Activated T-helper 17 cell treated with anti-CD3 and anti-CD28 coated beads, Interleukin-2, amount 50 U/mL, for 72 hours (primary cell): ENCODE measurements at regions not wholly inside any gene's neighbourhood (a gene's known extent, or its start where the extent isn't known, plus 50 kb on each side); places are given as distances from the start of the nearest gene placed in this dataset.
"Not testable (repeated sequence)": the region's sequence is repeated elsewhere in the genome, so short reads cannot be mapped to it uniquely, and the experiment has no call there.

Experiments used
- ATAC-seq: fragments of 150-1000 bp; cut with Tn5 transposase; replicated peaks from 2 replicates; pipeline ENCODE4 v1.10.0; 2021; ENCODE audit warnings: mild to moderate bottlenecking, moderate library complexity
- H3K27ac Mint-ChIP-seq: one replicate; pipeline ENCODE4 v1.8.0; 2022; ENCODE audit warnings: mixed read lengths
- H3K27me3 Mint-ChIP-seq: one replicate; pipeline ENCODE4 v1.8.0; 2022; ENCODE audit warnings: mixed read lengths
- H3K36me3 Mint-ChIP-seq: one replicate; pipeline ENCODE4 v1.8.0; 2022; ENCODE audit warnings: low read depth, mild to moderate bottlenecking, mixed read lengths
- H3K4me1 Mint-ChIP-seq: one replicate; pipeline ENCODE4 v1.8.0; 2022; ENCODE audit warnings: mixed read lengths
- H3K4me3 Mint-ChIP-seq: one replicate; pipeline ENCODE4 v1.8.0; 2022; ENCODE audit warnings: mild to moderate bottlenecking, mixed read lengths
- H3K9me3 Mint-ChIP-seq: one replicate; pipeline ENCODE4 v1.8.0; 2022; ENCODE audit warnings: mixed read lengths

GRCh38 chr6:27831434-27832081, 80.6 kb downstream of the OR2B2 start:
- not testable (repeated sequence) for H3K27me3 Mint-ChIP-seq, H3K9me3 Mint-ChIP-seq
- Mint-ChIP-seq H3K4me1 (peaks cover 27% of the 10 kb centered on the region), H3K36me3 (peaks cover 20% of the 10 kb centered on the region), H3K27ac (peak overlapping the region; percentile 91), H3K4me3 (peak overlapping the region; percentile 91)
- peak; percentile 91 for ATAC-seq

- H3K36me3 Mint-ChIP-seq, result peaks cover 14% of the 10 kb centered on the region
- peaks cover 21% of the 10 kb centered on the region for H3K4me1 Mint-ChIP-seq
- H3K27ac Mint-ChIP-seq, result peak overlapping the region; percentile 91
- H3K4me3 Mint-ChIP-seq, result peak overlapping the region; percentile 91
- peak; percentile 84 for ATAC-seq
- not testable (repeated sequence) for H3K9me3 Mint-ChIP-seq, H3K27me3 Mint-ChIP-seq
Measured at GRCh38 chr6:27830600-27831433, 81.4 kb downstream of the OR2B2 start.

- no peak for ATAC-seq
- peak overlapping the region; percentile 91 for H3K27ac Mint-ChIP-seq
- H3K4me1 Mint-ChIP-seq, result peaks cover 22% of the 10 kb centered on the region
- no peaks in the 10 kb centered on the region for H3K27me3 Mint-ChIP-seq
- H3K4me3 Mint-ChIP-seq, result peak overlapping the region; percentile 91
- no peaks in the 10 kb centered on the region for H3K9me3 Mint-ChIP-seq
- H3K36me3 Mint-ChIP-seq, result peaks cover 16% of the 10 kb centered on the region
Measured at GRCh38 chr6:27830212-27830599, 82.0 kb downstream of the OR2B2 start.

GRCh38 chr6:27829453-27830211, 82.6 kb downstream of the OR2B2 start:
- ATAC-seq, result no peak
- Mint-ChIP-seq H3K4me3 (peak overlapping the region; percentile 91), H3K4me1 (peaks cover 22% of the 10 kb centered on the region), H3K9me3 (no peaks in the 10 kb centered on the region), H3K36me3 (peaks cover 22% of the 10 kb centered on the region), H3K27me3 (no peaks in the 10 kb centered on the region), H3K27ac (peak overlapping the region; percentile 91)

GRCh38 chr6:27827477-27827876, 84.7 kb downstream of the OR2B2 start:
- not testable (repeated sequence) for H3K27me3 Mint-ChIP-seq, H3K27ac Mint-ChIP-seq, ATAC-seq, H3K4me3 Mint-ChIP-seq, H3K9me3 Mint-ChIP-seq
- H3K36me3 Mint-ChIP-seq, result peaks cover 39% of the 10 kb centered on the region
- peaks cover 27% of the 10 kb centered on the region for H3K4me1 Mint-ChIP-seq

GRCh38 chr6:27826612-27826985, 85.6 kb downstream of the OR2B2 start:
- not testable (repeated sequence) for H3K9me3 Mint-ChIP-seq, ATAC-seq, H3K27me3 Mint-ChIP-seq, H3K27ac Mint-ChIP-seq
- peaks cover 38% of the 10 kb centered on the region for H3K36me3 Mint-ChIP-seq
- peaks cover 25% of the 10 kb centered on the region for H3K4me1 Mint-ChIP-seq
- H3K4me3 Mint-ChIP-seq, result peak overlapping the region; percentile 92

GRCh38 chr6:27825848-27826611, 86.2 kb downstream of the OR2B2 start:
- not testable (repeated sequence) for ATAC-seq, H3K9me3 Mint-ChIP-seq, H3K27me3 Mint-ChIP-seq
- peaks cover 22% of the 10 kb centered on the region for H3K4me1 Mint-ChIP-seq
- H3K36me3 Mint-ChIP-seq, result peaks cover 32% of the 10 kb centered on the region
- H3K4me3 Mint-ChIP-seq, result peak overlapping the region; percentile 92
- H3K27ac Mint-ChIP-seq, result peak overlapping the region; percentile 94

GRCh38 chr6:27825025-27825793, 87.0 kb downstream of the OR2B2 start:
- ATAC-seq, result peak; percentile 9
- no peaks in the 10 kb centered on the region for H3K27me3 Mint-ChIP-seq
- peak overlapping the region; percentile 94 for H3K27ac Mint-ChIP-seq
- peaks cover 15% of the 10 kb centered on the region for H3K4me1 Mint-ChIP-seq
- H3K9me3 Mint-ChIP-seq, result no peaks in the 10 kb centered on the region
- H3K4me3 Mint-ChIP-seq, result peak overlapping the region; percentile 92
- H3K36me3 Mint-ChIP-seq, result peaks cover 25% of the 10 kb centered on the region

GRCh38 chr6:27824211-27825024, 87.8 kb downstream of the OR2B2 start:
- peak; percentile 79 for ATAC-seq
- H3K4me3 Mint-ChIP-seq, result peak overlapping the region; percentile 92
- H3K27ac Mint-ChIP-seq, result peak overlapping the region; percentile 94
- H3K4me1 Mint-ChIP-seq, result peaks cover 11% of the 10 kb centered on the region
- not testable (repeated sequence) for H3K27me3 Mint-ChIP-seq, H3K9me3 Mint-ChIP-seq
- H3K36me3 Mint-ChIP-seq, result peaks cover 25% of the 10 kb centered on the region

- peak; percentile 87 for ATAC-seq
- Mint-ChIP-seq H3K4me3 (peak overlapping the region; percentile 92), H3K27ac (peak overlapping the region; percentile 94), H3K36me3 (peaks cover 25% of the 10 kb centered on the region), H3K4me1 (peaks cover 11% of the 10 kb centered on the region)
- H3K9me3 Mint-ChIP-seq, H3K27me3 Mint-ChIP-seq: not testable (repeated sequence)
Measured at GRCh38 chr6:27823714-27824210, 88.4 kb downstream of the OR2B2 start.

- Mint-ChIP-seq H3K27ac (peak overlapping the region; percentile 48), H3K4me1 (peaks cover 5% of the 10 kb centered on the region), H3K36me3 (peaks cover 12% of the 10 kb centered on the region), H3K9me3 (no peaks in the 10 kb centered on the region), H3K4me3 (no peak overlapping the region), H3K27me3 (no peaks in the 10 kb centered on the region)
- no peak for ATAC-seq
Measured at GRCh38 chr6:27816906-27817305, 95.3 kb downstream of the OR2B2 start.

- Mint-ChIP-seq H3K9me3 (no peaks in the 10 kb centered on the region), H3K27me3 (no peaks in the 10 kb centered on the region), H3K27ac (peak overlapping the region; percentile 91), H3K36me3 (peaks cover 23% of the 10 kb centered on the region), H3K4me3 (peak overlapping the region; percentile 89), H3K4me1 (peaks cover 5% of the 10 kb centered on the region)
- ATAC-seq, result peak; percentile 80
Measured at GRCh38 chr6:27814665-27815424, 97.4 kb downstream of the OR2B2 start.
